ENCODE measurements at regions not wholly inside any gene's neighbourhood (a gene's known extent, or its start where the extent isn't known, plus 50 kb on each side); places are given as distances from the start of the nearest gene placed in this dataset.

DNA sequence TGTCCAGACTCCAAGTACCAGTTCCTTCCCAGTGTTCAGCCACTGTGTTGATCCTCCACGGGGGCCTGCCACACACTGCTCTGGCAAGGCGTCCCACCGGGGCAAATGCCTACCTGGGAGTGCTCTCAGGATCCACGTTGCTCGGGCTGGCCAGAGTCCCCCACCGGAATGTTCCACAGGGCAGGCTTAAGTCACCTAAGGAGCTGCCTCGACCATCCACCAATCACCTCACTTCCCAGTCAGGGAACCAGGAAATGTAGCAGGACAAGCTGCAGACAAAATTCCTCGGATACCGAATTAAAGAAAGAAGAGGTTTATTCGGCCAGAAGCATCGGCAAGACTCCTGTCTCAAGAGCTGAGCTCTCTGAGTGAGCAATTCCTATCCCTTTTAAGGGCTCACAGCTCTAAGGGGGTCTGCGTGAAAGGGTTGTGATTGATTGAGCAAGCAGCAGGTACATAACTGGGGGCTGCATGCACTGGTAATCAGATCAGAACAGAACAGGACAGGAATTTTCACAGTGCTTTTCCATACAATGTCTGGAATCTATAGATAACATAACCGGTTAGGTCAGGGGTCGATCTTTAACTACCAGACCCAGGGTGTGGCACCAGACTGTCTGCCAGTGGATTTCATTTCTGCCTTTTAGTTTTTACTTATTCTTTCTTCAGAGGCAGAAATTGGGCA is 56.9 kb upstream of the EDNRB start:
- H3K4me3 ChIP-seq (ENCODE audit: low read depth, low read length): no peak overlapping the region
- DNase-seq (ENCODE audit: low read depth): no peak
- TF ChIP-seq, protein P1, sequence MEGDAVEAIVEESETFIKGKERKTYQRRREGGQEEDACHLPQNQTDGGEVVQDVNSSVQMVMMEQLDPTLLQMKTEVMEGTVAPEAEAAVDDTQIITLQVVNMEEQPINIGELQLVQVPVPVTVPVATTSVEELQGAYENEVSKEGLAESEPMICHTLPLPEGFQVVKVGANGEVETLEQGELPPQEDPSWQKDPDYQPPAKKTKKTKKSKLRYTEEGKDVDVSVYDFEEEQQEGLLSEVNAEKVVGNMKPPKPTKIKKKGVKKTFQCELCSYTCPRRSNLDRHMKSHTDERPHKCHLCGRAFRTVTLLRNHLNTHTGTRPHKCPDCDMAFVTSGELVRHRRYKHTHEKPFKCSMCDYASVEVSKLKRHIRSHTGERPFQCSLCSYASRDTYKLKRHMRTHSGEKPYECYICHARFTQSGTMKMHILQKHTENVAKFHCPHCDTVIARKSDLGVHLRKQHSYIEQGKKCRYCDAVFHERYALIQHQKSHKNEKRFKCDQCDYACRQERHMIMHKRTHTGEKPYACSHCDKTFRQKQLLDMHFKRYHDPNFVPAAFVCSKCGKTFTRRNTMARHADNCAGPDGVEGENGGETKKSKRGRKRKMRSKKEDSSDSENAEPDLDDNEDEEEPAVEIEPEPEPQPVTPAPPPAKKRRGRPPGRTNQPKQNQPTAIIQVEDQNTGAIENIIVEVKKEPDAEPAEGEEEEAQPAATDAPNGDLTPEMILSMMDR (IDR thresholded peaks at IDR 0.05; ENCODE audit: insufficient read depth, low read depth, low read length): no peak

DNA sequence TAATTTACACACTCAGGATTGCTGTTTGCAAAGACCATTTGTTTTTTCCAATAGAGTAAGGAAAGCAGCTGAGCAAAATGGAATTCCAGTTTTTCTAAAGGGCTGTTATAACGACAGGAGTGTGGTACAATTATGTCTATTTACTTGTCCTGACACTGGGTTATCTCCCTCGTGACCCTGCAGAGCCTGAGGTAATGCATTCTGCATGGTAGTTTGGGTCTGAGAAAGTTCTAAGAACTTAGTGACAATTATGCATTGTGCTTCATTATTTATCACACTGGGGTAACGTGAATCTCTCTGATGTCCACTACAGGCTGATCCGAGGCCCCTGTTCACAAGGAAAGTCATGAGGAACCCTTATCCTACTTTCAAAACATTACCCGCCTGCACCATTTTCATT is 50.7 kb upstream of the EDNRB start:
- TF ChIP-seq, protein P1 (IDR thresholded peaks at IDR 0.05; ENCODE audit: insufficient read depth, low read depth, low read length): no peak
- no peak for DNase-seq (ENCODE audit: low read depth)
- H3K4me3 ChIP-seq (ENCODE audit: low read depth, low read length): no peak overlapping the region

Small RNA genes lying in the stretch of these regions (small RNA-seq; reads per million reads assigned to genes)
- 0.38 reads per million for gene RNY3P3

Measured in fibroblast of villous mesenchyme (primary cell).